ENCODE measurements at regions not wholly inside any gene's neighbourhood (a gene's known extent, or its start where the extent isn't known, plus 50 kb on each side); places are given as distances from the start of the nearest gene placed in this dataset.
"Not testable (repeated sequence)": the region's sequence is repeated elsewhere in the genome, so short reads cannot be mapped to it uniquely, and the experiment has no call there.

GRCh38 chr16:52051414-52052172, 495.4 kb downstream of the TOX3 start:
- DNase-seq (ENCODE audit: low spot score): no peak

- DNase-seq (ENCODE audit: low spot score): no peak
Measured at GRCh38 chr16:52050418-52050817, 496.5 kb downstream of the TOX3 start.

DNA sequence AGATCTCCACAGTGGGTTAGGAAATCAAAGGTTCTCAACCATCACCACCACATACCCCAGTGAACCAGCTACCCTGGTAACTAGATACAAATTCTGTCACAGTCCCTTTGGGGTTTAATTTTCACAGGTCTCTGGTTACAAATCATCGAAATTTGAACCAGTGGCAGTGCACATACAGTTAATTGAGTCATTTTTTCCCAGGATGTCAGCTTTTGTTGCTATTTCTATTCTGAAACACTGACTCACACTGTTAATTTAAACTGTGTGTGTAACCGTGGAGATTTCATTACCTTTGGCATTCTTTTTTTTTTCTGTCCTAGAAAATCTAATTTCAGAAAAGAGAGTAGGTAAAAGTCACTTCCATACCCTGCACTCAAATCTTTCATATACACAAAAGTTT, 511.5 kb downstream of the TOX3 start:
- no peak for DNase-seq (ENCODE audit: low spot score)

DNA sequence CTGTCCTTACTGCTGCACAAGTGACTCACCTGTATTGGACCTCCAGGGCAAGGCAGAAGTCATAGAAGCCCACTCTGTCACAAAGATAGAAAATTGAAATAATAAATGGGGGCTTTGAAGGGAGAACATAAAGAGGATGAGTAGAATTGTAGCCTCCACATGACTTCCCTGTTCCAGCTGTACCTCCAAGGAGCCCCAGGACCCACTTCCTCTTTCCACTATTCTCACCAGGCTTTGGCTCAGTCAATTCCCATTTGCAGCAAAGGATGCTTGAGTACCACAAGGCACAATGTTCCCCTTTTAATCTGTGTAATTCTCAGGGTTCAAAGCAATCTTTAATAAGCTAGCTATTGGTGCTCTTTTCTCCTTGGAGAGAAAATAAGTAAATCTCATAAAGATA, 512.1 kb downstream of the TOX3 start:
- DNase-seq (ENCODE audit: low spot score): no peak

GRCh38 chr16:52033992-52034391, 513.0 kb downstream of the TOX3 start:
- no peak for DNase-seq (ENCODE audit: low spot score)

DNA sequence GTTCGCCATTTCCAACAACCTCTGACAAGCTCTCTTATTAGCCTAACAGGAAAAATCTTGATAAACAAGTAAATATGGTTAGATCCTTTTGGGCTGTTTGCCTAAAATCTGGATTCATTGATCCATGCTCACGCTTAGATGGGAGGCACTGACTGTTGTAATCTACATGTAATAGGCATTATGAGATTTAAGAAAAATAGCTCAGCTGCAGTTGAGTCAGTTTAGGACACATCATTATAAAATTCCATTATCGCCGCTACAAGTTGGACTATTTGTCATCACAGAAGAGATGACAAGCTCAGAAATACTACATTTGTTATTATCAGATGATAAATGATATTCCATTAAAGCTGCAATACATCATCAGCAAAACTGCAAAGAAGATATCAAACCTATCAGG, 524.0 kb downstream of the TOX3 start:
- DNase-seq (ENCODE audit: low spot score): no peak

DNA sequence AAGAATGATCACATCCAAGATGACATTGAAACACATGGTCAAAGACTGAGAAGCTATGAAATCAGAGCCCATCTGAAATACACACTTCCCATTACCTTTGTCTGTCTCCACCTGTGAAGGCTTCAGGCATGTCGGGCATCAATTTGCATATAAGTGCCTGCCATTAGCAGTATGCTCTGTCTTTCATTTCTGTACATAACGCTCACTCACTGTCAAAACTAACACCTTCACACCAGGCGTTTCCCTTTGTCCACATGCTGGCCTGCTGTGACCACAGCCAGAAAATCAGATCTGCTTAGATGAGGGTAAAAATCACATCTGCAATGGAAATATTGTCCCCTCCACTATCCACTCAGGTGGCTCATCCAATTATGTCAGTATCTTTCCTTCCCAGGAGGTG, 524.8 kb downstream of the TOX3 start:
- no peak for DNase-seq (ENCODE audit: low spot score)

GRCh38 chr16:52016387-52016786, 530.6 kb downstream of the TOX3 start:
- no peak for DNase-seq (ENCODE audit: low spot score)

DNA sequence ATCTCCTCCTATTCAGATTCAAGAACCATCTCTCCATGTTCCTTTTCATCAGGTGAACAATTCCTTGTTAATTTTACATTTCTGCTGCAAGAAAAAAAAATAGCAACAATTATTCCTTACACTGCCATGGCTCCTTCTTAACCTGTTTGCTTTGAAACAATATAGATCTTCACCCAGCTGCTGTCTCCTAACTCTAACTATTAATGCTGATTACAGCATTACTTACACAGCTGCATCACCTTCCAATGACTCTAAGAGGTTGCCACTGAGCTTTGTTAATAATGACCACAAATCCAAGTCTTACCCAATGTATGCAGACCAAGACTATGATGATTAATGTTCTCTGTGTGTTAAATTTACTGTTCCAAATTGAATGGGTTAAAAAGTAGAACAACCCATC, 541.4 kb downstream of the TOX3 start:
- no peak for DNase-seq (ENCODE audit: low spot score)

- DNase-seq (ENCODE audit: low spot score): no peak
Measured at GRCh38 chr16:52004343-52004742, 542.6 kb downstream of the TOX3 start.

- no peak for DNase-seq (ENCODE audit: low spot score)
Measured at GRCh38 chr16:52002026-52002425, 544.9 kb downstream of the TOX3 start.

GRCh38 chr16:51996516-51996915, 550.4 kb downstream of the TOX3 start:
- DNase-seq (ENCODE audit: low spot score): no peak

DNA sequence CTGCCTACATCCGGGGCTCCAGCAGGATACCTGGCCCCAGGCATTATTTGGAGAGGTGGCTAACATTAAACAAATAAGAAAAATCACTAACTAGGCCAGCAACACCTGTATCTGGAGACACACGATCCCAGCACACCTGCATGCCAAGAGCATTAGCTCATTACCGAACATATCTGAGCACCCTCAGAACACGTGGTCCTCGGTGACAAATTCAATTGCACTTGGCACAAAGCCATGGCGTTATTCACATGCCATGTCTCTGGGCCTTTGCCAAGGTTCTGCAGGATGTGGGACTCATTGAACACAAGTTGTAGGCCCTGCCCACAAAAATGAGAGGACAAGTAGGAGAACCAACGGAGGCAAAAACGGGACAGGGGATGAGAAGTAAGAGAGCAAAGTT, 552.3 kb downstream of the TOX3 start:
- DNase-seq (ENCODE audit: low spot score): no peak

DNA sequence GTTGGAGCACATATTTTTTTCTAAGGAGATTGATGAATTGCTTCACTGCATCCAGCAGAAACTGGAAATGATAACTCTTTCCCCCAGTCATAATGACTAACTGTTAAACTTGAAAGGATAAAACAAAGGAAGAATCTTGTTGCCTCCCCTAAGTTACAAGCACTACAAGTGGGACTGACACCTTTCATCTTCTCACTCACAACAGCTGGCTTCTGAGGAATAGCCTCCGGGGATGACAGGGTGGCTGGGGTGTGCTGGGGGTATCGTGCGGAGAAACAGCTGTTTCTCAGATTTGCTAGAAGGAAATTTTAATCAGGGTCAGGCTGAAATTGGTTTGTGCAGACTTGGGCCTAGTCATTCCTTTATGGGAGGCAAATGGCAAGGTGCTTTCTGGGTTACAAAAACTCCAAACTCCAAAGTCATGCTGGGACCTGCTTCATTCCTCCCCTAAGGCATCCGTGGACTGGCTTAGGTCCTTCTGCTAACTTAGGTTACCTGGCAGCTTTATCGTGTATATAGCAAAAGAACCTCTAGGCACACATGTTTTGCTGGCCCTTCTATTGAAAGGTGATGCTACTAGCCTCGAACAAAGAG, 557.2 kb downstream of the TOX3 start:
- no peak for DNase-seq (ENCODE audit: low spot score)

- DNase-seq (ENCODE audit: low spot score): no peak
Measured at GRCh38 chr16:51988977-51989376, 558.0 kb downstream of the TOX3 start.

- no peak for DNase-seq (ENCODE audit: low spot score)
Measured at GRCh38 chr16:51987519-51987918, 559.4 kb downstream of the TOX3 start.

DNA sequence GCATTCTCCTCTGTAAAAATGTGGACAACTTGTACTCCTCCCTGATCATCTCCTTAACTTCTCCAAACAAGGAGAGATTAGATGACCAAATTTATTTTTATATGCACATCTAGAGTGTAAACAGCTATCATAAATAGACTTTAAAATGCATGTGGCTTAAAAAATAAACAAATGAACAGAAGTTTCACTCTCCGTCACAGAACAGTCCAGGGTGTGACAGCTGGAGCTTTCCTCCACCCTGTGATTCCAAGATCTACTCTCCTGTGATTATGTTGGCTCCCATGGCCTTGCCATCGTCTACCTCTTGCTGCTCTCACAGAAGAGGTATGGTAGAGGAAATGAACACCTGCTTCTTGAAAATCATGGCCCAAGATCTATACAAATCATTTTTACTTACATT, 560.2 kb downstream of the TOX3 start:
- no peak for DNase-seq (ENCODE audit: low spot score)

DNA sequence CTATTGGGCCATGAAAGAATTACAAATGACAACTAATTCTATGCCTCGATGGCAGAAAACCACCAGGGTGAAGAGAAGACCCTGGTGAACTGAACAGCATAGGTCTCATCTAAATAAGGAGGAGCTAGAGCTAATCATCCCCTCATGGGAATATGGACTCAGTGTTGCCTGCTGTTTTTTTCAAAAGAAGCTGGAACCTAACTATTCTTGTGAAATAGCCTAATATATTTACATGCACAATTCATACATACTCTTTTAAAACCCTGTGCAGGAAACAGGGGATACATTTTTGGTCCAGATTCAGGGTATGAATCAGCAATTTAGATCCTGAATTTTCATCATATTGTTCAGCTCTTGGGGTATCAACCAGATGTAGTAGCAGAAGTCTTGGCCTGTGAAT, 560.6 kb downstream of the TOX3 start:
- DNase-seq (ENCODE audit: low spot score): no peak

DNA sequence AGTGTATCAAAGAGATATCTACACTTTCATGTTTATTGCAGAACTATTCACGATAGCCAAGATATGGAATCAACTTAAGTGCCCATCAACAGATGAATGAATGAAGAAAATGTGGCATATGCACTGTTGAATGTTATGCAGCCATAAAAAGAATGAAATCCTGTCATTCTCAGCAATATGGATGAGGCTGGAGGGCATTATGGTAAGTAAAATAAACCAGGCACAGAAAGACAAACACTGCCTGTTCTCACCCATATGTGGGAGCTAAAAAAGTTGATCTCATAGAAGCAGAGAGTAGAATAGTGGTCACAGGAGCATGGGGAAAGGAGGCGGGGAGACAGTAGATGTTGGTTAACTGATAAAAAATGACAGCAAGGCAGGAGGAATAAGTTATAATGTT, 561.8 kb downstream of the TOX3 start:
- no peak for DNase-seq (ENCODE audit: low spot score)

- no peak for DNase-seq (ENCODE audit: low spot score)
Measured at GRCh38 chr16:51984395-51984794, 562.5 kb downstream of the TOX3 start.

- DNase-seq (ENCODE audit: low spot score): peak; percentile 51
Measured at GRCh38 chr16:51982715-51983680, 563.9 kb downstream of the TOX3 start.

DNA sequence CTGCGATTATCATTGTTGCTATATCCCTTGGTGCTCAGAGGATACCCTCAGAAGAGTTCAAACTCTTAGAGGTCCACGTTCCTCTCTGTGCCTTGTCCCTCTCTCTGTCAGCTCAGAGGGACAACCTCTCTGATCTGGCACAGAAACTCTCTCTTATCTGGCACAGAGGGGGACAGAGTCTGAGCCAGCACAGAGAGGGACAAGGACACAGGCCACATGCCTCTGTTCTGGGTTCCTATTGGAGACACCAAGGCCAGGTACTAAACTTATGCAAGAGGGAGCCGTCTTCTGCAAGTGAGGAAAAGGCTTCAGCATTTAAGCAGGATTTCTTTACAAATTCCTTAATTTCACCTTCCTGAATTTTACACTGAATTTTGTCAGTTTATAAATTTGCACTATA, 565.2 kb downstream of the TOX3 start:
- no peak for DNase-seq (ENCODE audit: low spot score)

DNA sequence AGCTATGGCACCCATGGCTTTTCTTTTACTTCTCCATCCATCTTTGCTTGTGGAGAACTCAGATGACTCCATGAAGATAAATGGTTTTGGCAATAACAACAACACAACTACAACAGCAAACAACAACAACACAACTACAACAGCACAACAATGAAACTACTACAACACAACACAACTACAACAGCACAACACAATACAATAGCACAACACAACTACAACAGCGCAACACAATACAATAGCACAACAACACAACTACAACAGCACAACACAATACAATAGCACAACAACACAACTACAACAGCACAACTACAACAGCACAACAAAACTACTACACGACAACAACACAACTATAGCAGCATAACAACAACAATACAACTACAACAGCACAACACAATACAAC, 569.4 kb downstream of the TOX3 start:
- not testable (repeated sequence) for DNase-seq (ENCODE audit: low spot score)
